CD14-positive monocyte (primary cell): ENCODE measurements at regions not wholly inside any gene's neighbourhood (a gene's known extent, or its start where the extent isn't known, plus 50 kb on each side); places are given as distances from the start of the nearest gene placed in this dataset.

Experiments
- DNase-seq, 3 donors: peaks; one replicate each; pipeline ENCODE4 v3.0.0-alpha.2; 2011 to 2022
- H2AFZ ChIP-seq: 2 replicates; pipeline ENCODE4 v1.6.0; 2012; ENCODE audit warnings: mild to moderate bottlenecking, low read depth, low read length, inconsistent platforms; ENCODE audit not compliant: insufficient read depth, poor library complexity, severe bottlenecking
- H3K27ac ChIP-seq, 2 donors: 1 replicate in 1 of 2; 2 replicates in 1 of 2; pipeline ENCODE4 v1.5.1; 2012 to 2013; ENCODE audit warnings: low read length in 2 of 2, control low read depth in 1 of 2, inconsistent platforms in 1 of 2, low read depth in 1 of 2, mild to moderate bottlenecking in 1 of 2
- H3K27me3 ChIP-seq, 2 donors: one replicate each; pipeline versions ENCODE4 v1.6.0 to v1.6.1; 2011 to 2013; ENCODE audit warnings: low read length in 2 of 2; ENCODE audit not compliant: control insufficient read depth in 2 of 2, insufficient read depth in 2 of 2
- H3K36me3 ChIP-seq, 2 donors: replicated peaks in 1 of 2; 1 replicate in 1 of 2; 2 replicates in 1 of 2; pipeline versions ENCODE4 v1.5.1 to v1.6.1; 2012 to 2013; ENCODE audit warnings: low read length in 2 of 2, control low read depth in 1 of 2, inconsistent platforms in 1 of 2, mild to moderate bottlenecking in 1 of 2; ENCODE audit not compliant: insufficient read depth in 2 of 2, control insufficient read depth in 1 of 2
- H3K4me1 ChIP-seq, 2 donors: 1 replicate in 1 of 2; 2 replicates in 1 of 2; pipeline versions ENCODE4 v1.5.1 to v1.6.1; 2012 to 2013; ENCODE audit warnings: low read length in 2 of 2, control low read depth in 1 of 2, inconsistent platforms in 1 of 2, mild to moderate bottlenecking in 1 of 2, moderate library complexity in 1 of 2; ENCODE audit not compliant: insufficient read depth in 2 of 2, control insufficient read depth in 1 of 2
- H3K4me2 ChIP-seq: replicated peaks from 2 replicates; pipeline ENCODE3; 2012; ENCODE audit warnings: low read length, moderate library complexity, mild to moderate bottlenecking; ENCODE audit not compliant: poor library complexity, severe bottlenecking; ENCODE audit errors: extremely low read depth
- H3K4me3 ChIP-seq, 3 experiments: fragments of 200-600 bp in 1 of 3; sonication (generic) in 1 of 3; replicated peaks in 1 of 3; 1 replicate in 2 of 3; 2 replicates in 1 of 3; pipeline ENCODE4 v1.5.1; 2011 to 2013; ENCODE audit warnings: low read length in 3 of 3, mild to moderate bottlenecking in 3 of 3, control low read depth in 2 of 3, low read depth in 2 of 3, inconsistent platforms in 1 of 3, moderate library complexity in 1 of 3
- H3K79me2 ChIP-seq: 2 replicates; pipeline ENCODE4 v1.6.0; 2012; ENCODE audit warnings: mild to moderate bottlenecking, control low read depth, inconsistent platforms, low read length, moderate library complexity; ENCODE audit not compliant: insufficient read depth
- H3K9ac ChIP-seq: 2 replicates; pipeline ENCODE4 v1.6.0; 2017; ENCODE audit warnings: low read length, mild to moderate bottlenecking; ENCODE audit not compliant: insufficient read depth, poor library complexity, severe bottlenecking
- H3K9me3 ChIP-seq, 2 donors: replicated peaks in 1 of 2; 1 replicate in 1 of 2; 2 replicates in 1 of 2; pipeline versions ENCODE4 v1.5.1 to v1.6.1; 2012 to 2013; ENCODE audit warnings: low read length in 2 of 2, control low read depth in 1 of 2; ENCODE audit not compliant: control insufficient read depth in 1 of 2, insufficient read depth in 1 of 2
- H4K20me1 ChIP-seq: 2 replicates; pipeline ENCODE4 v1.6.0; 2012; ENCODE audit warnings: mild to moderate bottlenecking, low read length, control low read depth, moderate library complexity; ENCODE audit not compliant: insufficient read depth
- H3K27ac Mint-ChIP-seq, 7 donors: one replicate each; pipeline ENCODE4 v1.8.0; 2020; ENCODE audit warnings: mild to moderate bottlenecking in 7 of 7, mixed read lengths in 7 of 7, moderate library complexity in 6 of 7, inconsistent platforms in 2 of 7
- H3K27me3 Mint-ChIP-seq, 3 donors: one replicate each; pipeline ENCODE4 v1.8.0; 2021 to 2022; ENCODE audit warnings: low read depth in 3 of 3, mild to moderate bottlenecking in 3 of 3, mixed read lengths in 3 of 3, moderate library complexity in 3 of 3, inconsistent platforms in 1 of 3
- H3K36me3 Mint-ChIP-seq, 2 donors: one replicate each; pipeline ENCODE4 v1.8.0; 2020; ENCODE audit warnings: mixed read lengths in 2 of 2, inconsistent platforms in 1 of 2, mild to moderate bottlenecking in 1 of 2
- H3K4me1 Mint-ChIP-seq: one replicate; pipeline ENCODE4 v1.8.0; 2020; ENCODE audit warnings: mild to moderate bottlenecking, mixed read lengths
- H3K4me3 Mint-ChIP-seq, 2 donors: one replicate each; pipeline ENCODE4 v1.8.0; 2020; ENCODE audit warnings: mild to moderate bottlenecking in 2 of 2, mixed read lengths in 2 of 2, moderate library complexity in 1 of 2
- H3K9me3 Mint-ChIP-seq, 7 donors: one replicate each; pipeline ENCODE4 v1.8.0; 2020 to 2022; ENCODE audit warnings: mixed read lengths in 7 of 7, mild to moderate bottlenecking in 6 of 7, moderate library complexity in 6 of 7, inconsistent platforms in 2 of 7
- WGBS: methylation state at CpG from one replicate; pipeline ENCODE4 v1.1.5; 2013; ENCODE audit warnings: missing lambda C conversion rate; ENCODE audit not compliant: insufficient coverage; 5-methylcytosine and 5-hydroxymethylcytosine counted together
- intact Hi-C, 2 donors: fragments of 100-400 bp; cut with micrococcal nuclease; formaldehyde crosslinking; loops; one replicate each; pipeline versions ENCODE4 v1.15.0 to v1.15.1; 2023
- TF ChIP-seq, protein P1 (sequence below): fragments of 200-600 bp; IDR thresholded peaks from one replicate; pipeline ENCODE4 v1.8.0; 2022; ENCODE audit warnings: antibody characterized with exemption, mild to moderate bottlenecking

- Mint-ChIP-seq H3K4me1 (no peaks in the 10 kb centered on the region), H3K36me3 (no peaks in the 10 kb centered on the region), H3K27ac (no peak overlapping the region), H3K4me3 (no peak overlapping the region), H3K9me3 (no peaks in the 10 kb centered on the region), H3K27me3 (peaks cover 0 to 11% (median 1%) of the 10 kb centered on the region in 3 donors)
- Histone ChIP-seq H3K79me2 (no peaks in the 10 kb centered on the region), H3K4me2 (no peak overlapping the region), H3K27me3 (no peaks in the 10 kb centered on the region), H4K20me1 (no peaks in the 10 kb centered on the region), H2AFZ (no peak overlapping the region), H3K9ac (no peak overlapping the region), H3K36me3 (no peaks in the 10 kb centered on the region), H3K9me3 (no peaks in the 10 kb centered on the region), H3K4me1 (no peaks in the 10 kb centered on the region), H3K27ac (no peak overlapping the region), H3K4me3 (no peak overlapping the region)
- no peak for DNase-seq
- intact Hi-C loops, result no loop called here
- WGBS, result 72% methylated on average over 5 of the region's 5 CpGs
- TF ChIP-seq, protein P1, sequence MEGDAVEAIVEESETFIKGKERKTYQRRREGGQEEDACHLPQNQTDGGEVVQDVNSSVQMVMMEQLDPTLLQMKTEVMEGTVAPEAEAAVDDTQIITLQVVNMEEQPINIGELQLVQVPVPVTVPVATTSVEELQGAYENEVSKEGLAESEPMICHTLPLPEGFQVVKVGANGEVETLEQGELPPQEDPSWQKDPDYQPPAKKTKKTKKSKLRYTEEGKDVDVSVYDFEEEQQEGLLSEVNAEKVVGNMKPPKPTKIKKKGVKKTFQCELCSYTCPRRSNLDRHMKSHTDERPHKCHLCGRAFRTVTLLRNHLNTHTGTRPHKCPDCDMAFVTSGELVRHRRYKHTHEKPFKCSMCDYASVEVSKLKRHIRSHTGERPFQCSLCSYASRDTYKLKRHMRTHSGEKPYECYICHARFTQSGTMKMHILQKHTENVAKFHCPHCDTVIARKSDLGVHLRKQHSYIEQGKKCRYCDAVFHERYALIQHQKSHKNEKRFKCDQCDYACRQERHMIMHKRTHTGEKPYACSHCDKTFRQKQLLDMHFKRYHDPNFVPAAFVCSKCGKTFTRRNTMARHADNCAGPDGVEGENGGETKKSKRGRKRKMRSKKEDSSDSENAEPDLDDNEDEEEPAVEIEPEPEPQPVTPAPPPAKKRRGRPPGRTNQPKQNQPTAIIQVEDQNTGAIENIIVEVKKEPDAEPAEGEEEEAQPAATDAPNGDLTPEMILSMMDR, result no peak
These were observed 325.7 kb downstream of the ARRDC4 start for GRCh38 chr15:98286200-98286599.

DNA sequence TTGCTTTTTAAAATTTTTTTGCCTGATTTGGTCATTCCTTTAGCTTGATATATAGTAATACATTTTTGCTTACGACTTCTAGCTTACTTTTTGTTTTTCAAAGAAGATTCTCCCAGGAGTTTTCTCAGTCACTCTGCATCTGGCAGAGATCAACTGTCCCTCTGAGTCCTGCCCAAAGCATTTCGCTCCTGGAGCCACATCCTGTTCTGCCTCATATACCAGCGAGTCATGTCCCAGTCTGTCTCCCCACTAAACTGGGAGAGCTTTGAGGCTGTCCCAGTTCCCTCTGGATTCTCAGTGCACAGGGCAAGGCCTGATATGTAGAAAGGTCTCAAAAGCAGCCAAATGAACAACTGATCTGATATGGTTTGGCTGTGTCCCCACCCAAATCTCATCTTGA, 326.3 kb downstream of the ARRDC4 start:
- intact Hi-C loops, result no loop called here
- no peaks in the 10 kb centered on the region for H3K36me3 Mint-ChIP-seq
- Histone ChIP-seq H3K9ac (no peak overlapping the region), H3K9me3 (no peaks in the 10 kb centered on the region), H3K4me2 (no peak overlapping the region), H3K79me2 (no peaks in the 10 kb centered on the region), H3K27me3 (no peaks in the 10 kb centered on the region), H2AFZ (no peak overlapping the region), H3K4me1 (no peaks in the 10 kb centered on the region), H3K27ac (no peak overlapping the region), H3K36me3 (no peaks in the 10 kb centered on the region), H4K20me1 (no peaks in the 10 kb centered on the region), H3K4me3 (no peak overlapping the region)
- no peak for DNase-seq
- H3K4me1 Mint-ChIP-seq, result no peaks in the 10 kb centered on the region
- H3K27me3 Mint-ChIP-seq, result peaks cover 0 to 11% (median 1%) of the 10 kb centered on the region in 3 donors
- WGBS, result 91% methylated on average over 2 of the region's 3 CpGs
- H3K4me3 Mint-ChIP-seq, result no peak overlapping the region
- no peak overlapping the region for H3K27ac Mint-ChIP-seq
- TF ChIP-seq, protein P1, result no peak
- no peaks in the 10 kb centered on the region for H3K9me3 Mint-ChIP-seq
